Heart left ventricle (tissue), 13 donors: ENCODE measurements at regions not wholly inside any gene's neighbourhood (a gene's known extent, or its start where the extent isn't known, plus 50 kb on each side); places are given as distances from the start of the nearest gene placed in this dataset.

Source experiments
- POLR2A ChIP-seq, 2 donors: fragments of 450-650 bp; IDR thresholded peaks; one replicate each; pipeline ENCODE4 v1.6.1; 2017; ENCODE audit warnings: antibody characterized with exemption in 2 of 2, mild to moderate bottlenecking in 2 of 2, moderate library complexity in 2 of 2
- TF ChIP-seq, protein P1 (sequence below), 12 donors: fragments of 200-600 bp; sonication (generic) in 4 of 12; IDR thresholded peaks; one replicate each; pipeline versions ENCODE4 v1.5.0 to v1.8.0; 2018 to 2022; ENCODE audit warnings: antibody characterized with exemption in 12 of 12, mild to moderate bottlenecking in 5 of 12
- donor health status: ischemic (EF 13 %, LVEDD 7.1; RV severe dilation, severe dysfunction).
- donor health status: DM: no; HTN: yes; CAD: no.
- donor health status: DM: no; HTN: no; CAD: no.
- donor health status: ischemic (EF 25% LVEDD 6.9; RV normal size, moderate dysfunction).
- donor health status: ischemic (EF 25% LVEDD 5.7; RV mildly dilated, moderate dysfunction).
- donor health status: ischemic (EF 35%, LVEDD 5.7; RV mildly dilated, moderate dysfunction).
- donor health status: nonischemic (EF 11% LVEDD 7.7; RV severe dilation, severe dysfunction).
- donor health status: DM: yes; HTN: yes; CAD: no.
- donor health status: PGD.
- donor health status: ischemic (EF 29% LVEDD 5.4; RV normal size, mild dysfunction).
- donor health status: nonischemic (EF 23%, LVEDD 6.1; RV moderate dilation, normal function).

- TF ChIP-seq, protein P1, sequence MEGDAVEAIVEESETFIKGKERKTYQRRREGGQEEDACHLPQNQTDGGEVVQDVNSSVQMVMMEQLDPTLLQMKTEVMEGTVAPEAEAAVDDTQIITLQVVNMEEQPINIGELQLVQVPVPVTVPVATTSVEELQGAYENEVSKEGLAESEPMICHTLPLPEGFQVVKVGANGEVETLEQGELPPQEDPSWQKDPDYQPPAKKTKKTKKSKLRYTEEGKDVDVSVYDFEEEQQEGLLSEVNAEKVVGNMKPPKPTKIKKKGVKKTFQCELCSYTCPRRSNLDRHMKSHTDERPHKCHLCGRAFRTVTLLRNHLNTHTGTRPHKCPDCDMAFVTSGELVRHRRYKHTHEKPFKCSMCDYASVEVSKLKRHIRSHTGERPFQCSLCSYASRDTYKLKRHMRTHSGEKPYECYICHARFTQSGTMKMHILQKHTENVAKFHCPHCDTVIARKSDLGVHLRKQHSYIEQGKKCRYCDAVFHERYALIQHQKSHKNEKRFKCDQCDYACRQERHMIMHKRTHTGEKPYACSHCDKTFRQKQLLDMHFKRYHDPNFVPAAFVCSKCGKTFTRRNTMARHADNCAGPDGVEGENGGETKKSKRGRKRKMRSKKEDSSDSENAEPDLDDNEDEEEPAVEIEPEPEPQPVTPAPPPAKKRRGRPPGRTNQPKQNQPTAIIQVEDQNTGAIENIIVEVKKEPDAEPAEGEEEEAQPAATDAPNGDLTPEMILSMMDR (IDR thresholded peaks at IDR 0.05), result no peak
- no peak for TF ChIP-seq POLR2A (IDR thresholded peaks at IDR 0.05)
Observed at GRCh38 chr18:57953883-57954282, 90.1 kb upstream of the NEDD4L start.
